GM19025 (cell line): ENCODE measurements at regions not wholly inside any gene's neighbourhood (a gene's known extent, or its start where the extent isn't known, plus 50 kb on each side); places are given as distances from the start of the nearest gene placed in this dataset.

Source experiments
- ATAC-seq: cut with Tn5 transposase; IDR thresholded peaks from one replicate; pipeline ENCODE4 v1.9.1; 2021; ENCODE audit warnings: mild to moderate bottlenecking, low read depth, moderate library complexity; ENCODE audit not compliant: unreplicated experiment

- ATAC-seq, result no peak
Measured at GRCh38 chr9:73736270-73736669, 584.6 kb downstream of the ANXA1 start.

DNA sequence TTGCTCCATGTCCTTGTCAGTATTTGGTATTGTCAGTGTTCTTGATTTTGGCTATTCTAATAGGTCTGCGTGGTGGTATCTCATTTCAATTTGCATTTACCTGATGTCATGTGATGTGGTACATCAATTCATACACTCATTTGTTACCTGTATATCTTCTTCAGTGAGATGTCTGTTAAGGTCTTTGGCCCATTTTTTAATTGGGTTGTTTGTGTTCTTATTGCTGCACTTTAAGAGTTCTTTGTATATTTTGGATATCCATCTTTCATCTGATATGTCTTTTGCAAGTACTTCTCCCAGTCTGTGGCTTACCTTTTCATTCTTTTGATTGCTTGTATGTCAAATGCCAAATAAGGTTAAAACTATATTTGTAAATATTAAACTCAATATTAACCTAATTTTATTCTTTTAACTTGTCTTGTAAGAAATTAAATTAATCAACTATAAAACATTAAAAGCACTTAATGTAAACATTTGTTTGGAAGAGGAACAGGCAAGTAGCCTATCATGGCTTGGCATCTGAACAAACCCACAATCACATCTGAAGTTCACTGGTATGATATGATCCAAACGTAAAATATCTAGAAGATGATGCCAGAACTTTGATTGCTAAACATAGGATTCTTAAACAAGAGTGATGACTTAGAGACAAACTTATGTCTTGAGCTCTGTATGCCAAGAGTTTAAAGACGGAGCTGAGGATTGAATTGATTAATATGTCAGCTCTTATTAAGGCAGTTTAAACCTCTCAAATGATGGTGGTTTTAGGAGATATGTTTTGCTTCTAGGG, 587.3 kb downstream of the ANXA1 start:
- ATAC-seq, result no peak

- ATAC-seq, result no peak
Measured at GRCh38 chr9:73741316-73741715, 589.7 kb downstream of the ANXA1 start.

GRCh38 chr9:73742412-73742811, 590.7 kb downstream of the ANXA1 start:
- ATAC-seq, result no peak

- ATAC-seq, result no peak
Measured at GRCh38 chr9:73743826-73744225, 592.2 kb downstream of the ANXA1 start.

GRCh38 chr9:73745598-73745997, 593.9 kb downstream of the ANXA1 start:
- no peak for ATAC-seq

GRCh38 chr9:73753171-73753570, 601.5 kb downstream of the ANXA1 start:
- no peak for ATAC-seq

GRCh38 chr9:73761905-73762304, 610.2 kb downstream of the ANXA1 start:
- ATAC-seq, result no peak

DNA sequence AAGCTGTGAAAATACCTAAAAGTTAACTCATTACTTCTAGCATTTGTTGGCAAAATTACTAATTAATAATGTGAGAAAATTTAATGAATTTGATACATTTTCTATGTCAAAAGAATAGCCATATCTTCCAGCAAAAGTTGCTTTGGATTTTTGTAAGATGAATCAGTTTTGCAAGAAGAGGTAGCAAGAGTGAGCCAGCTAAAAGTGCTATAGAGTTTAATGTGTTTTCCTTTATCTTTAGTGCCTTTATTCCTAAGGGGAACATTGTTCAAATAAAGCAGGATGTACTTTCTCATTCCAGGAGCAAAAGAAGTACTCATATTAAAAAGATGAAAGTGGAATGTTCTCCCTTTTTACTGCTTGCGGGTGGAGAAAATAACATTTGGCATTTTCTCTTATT, 622.2 kb downstream of the ANXA1 start:
- no peak for ATAC-seq

- ATAC-seq, result no peak
Measured at GRCh38 chr9:73775757-73776156, 624.1 kb downstream of the ANXA1 start.

- no peak for ATAC-seq
Measured at GRCh38 chr9:73780916-73781315, 629.3 kb downstream of the ANXA1 start.

DNA sequence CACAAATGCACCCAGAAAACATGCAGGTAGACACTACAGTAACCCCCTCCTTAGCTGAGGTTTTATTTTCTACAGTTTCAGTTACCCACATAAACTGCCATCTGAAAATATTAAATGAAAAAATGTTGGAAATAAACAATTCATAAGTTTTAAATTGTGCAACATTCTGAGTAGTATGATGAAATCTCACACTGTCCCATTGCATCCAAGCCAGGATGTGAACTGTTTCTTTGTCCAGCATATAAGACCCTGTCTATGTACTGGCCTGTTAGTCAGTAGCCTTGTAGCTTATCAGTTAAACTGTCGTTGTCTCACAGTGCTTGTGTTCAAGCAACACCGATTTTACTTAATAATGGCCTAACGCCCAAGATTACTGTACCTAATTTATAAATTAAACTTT, 630.5 kb downstream of the ANXA1 start:
- ATAC-seq, result no peak

DNA sequence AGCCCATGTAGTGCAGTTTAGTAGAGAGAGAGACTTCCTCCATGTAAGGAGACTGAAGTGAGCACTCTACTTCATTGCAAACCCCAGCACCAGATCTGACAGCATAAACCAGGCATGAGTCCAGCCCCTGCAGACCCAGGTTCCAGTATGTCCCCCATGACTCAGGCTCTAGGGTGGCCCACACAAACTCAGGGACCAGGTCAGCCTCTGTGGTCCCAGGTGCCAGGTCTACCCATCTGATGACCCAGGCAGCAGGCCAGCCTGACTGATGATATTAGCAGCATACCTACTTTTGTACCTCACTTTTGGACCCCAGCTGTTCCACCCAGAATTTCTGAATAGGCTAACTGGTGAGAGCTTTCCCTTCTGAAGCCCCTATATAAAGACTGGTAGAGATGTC, 647.8 kb downstream of the ANXA1 start:
- ATAC-seq, result no peak

GRCh38 chr9:73805111-73805510, 653.4 kb downstream of the ANXA1 start:
- no peak for ATAC-seq

- ATAC-seq, result no peak
Measured at GRCh38 chr9:73805853-73806458, 654.3 kb downstream of the ANXA1 start.

DNA sequence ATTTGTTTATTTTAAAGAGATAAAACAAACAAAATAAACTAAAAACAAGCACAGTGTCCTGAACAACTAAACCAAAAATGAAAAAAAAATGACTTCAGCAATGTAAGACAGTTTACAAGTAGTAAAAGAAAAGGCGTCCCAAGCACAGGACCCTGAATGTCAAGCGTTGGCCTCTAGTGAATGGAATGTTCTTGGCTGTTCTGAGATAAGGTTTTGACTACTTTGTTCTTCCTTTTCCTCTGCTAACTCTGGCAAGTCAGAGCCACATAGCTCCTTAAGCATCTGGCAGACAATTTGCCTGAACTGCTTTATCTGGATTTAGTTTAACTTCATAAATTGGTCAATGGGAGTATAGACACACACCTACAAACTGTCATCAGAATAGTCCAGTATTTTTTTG, 655.2 kb downstream of the ANXA1 start:
- ATAC-seq, result no peak

GRCh38 chr9:73807952-73808351, 656.3 kb downstream of the ANXA1 start:
- no peak for ATAC-seq

DNA sequence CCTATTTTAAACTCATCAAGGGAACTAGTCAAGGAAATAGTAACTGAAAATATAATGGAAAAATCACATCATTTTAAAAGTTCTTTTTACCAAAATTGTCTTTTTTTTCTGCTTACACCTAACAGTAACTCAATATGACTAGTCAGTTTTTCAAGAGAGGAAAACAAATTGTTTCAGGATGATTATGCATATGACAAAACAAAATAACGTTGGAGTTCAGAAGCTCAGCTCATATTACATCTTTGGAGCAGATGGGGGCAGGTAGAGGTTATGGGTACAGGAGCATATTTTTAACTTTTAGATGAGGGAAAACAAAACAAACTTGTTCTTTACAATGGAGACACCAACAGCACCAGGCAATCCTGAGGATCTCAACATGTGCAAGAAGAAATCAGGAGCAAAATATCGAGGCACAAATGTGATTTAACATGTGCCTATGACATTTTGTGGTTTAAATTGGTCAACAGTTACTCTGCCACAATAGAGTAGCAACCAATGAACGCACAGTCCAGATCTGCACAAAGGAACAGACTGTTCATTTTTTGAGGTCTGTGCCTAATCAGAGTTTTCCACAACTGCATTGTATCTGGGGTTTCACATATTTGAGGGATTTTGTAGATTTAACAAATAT, 659.0 kb downstream of the ANXA1 start:
- ATAC-seq, result no peak

DNA sequence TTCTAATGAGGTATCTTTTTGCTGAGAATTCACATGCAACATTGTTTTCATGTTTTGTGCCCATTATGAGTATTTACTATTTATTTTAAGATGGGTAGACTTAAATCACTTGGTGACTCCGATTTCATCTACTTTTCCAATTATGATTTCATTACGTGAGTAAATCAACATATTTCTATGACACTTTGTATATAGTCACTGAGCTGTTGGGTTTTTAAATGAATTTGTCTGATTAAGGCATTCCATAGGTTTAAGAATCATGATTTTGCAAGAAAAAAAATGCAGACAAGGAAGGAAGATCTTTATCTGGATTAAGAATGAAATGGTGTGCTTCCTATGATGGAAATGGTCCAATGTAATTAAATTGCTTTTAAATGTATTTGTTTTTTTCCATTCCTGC, 661.9 kb downstream of the ANXA1 start:
- no peak for ATAC-seq

DNA sequence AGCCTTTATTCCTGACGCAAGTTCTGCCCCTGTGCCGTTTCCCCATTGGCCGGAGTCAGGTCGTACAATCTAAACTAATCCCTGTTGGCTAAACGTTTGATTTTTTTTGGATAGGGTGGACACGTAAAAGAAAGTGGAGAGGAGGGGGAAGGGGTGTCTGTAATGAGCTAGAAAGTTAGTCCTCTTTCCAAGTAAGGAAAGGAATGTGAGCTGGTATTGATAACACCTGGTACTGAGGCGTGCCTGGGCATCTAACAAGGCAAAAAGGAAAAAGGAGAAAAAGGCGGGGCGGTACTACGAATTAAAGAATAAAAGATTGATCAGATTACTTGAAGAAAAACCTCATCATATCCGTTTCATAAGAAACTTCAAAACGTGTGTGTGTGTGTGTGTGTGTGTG, 665.2 kb downstream of the ANXA1 start:
- ATAC-seq, result no peak

- no peak for ATAC-seq
Measured at GRCh38 chr9:73824671-73825070, 672.5 kb upstream of the RORB start.

GRCh38 chr9:73838871-73839270, 658.3 kb upstream of the RORB start:
- ATAC-seq, result no peak
